NCI-H748 (cell line): ENCODE measurements at regions not wholly inside any gene's neighbourhood (a gene's known extent, or its start where the extent isn't known, plus 50 kb on each side); places are given as distances from the start of the nearest gene placed in this dataset.

Experiments used
- DNase-seq: peaks from one replicate; lab custom pipeline; 2025; ENCODE audit not compliant: unreplicated experiment; lab: John Stamatoyannopoulos, UW

- DNase-seq = no peak
These were observed 107.4 kb upstream of the TSPAN5 start for GRCh38 chr4:98765771-98766170.

- no peak for DNase-seq
These were observed 99.8 kb upstream of the TSPAN5 start for GRCh38 chr4:98758182-98758581.

- DNase-seq = no peak
These were observed 96.3 kb upstream of the TSPAN5 start for GRCh38 chr4:98754736-98755135.

GRCh38 chr4:98749206-98749605 lies 90.8 kb upstream of the TSPAN5 start:
- no peak for DNase-seq

- DNase-seq = no peak
These were observed 90.2 kb upstream of the TSPAN5 start for GRCh38 chr4:98748609-98749008.

- no peak for DNase-seq
These were observed 89.1 kb upstream of the TSPAN5 start for GRCh38 chr4:98747393-98748091.

- no peak for DNase-seq
These were observed 88.5 kb upstream of the TSPAN5 start for GRCh38 chr4:98746936-98747335.

GRCh38 chr4:98746530-98746929 lies 88.1 kb upstream of the TSPAN5 start:
- no peak for DNase-seq

GRCh38 chr4:98745366-98745765 lies 87.0 kb upstream of the TSPAN5 start:
- peak; percentile 12 for DNase-seq

GRCh38 chr4:98744372-98745150 lies 86.2 kb upstream of the TSPAN5 start:
- DNase-seq = no peak

GRCh38 chr4:98741952-98742351 lies 83.5 kb upstream of the TSPAN5 start:
- no peak for DNase-seq

- no peak for DNase-seq
These were observed 81.3 kb upstream of the TSPAN5 start for GRCh38 chr4:98739751-98740150.

GRCh38 chr4:98733601-98734000 lies 75.2 kb upstream of the TSPAN5 start:
- DNase-seq = no peak

GRCh38 chr4:98728871-98729270 lies 70.5 kb upstream of the TSPAN5 start:
- DNase-seq = no peak

GRCh38 chr4:98728433-98728832 lies 70.0 kb upstream of the TSPAN5 start:
- no peak for DNase-seq

- DNase-seq = no peak
These were observed 63.6 kb upstream of the TSPAN5 start for GRCh38 chr4:98722000-98722399.

GRCh38 chr4:98720871-98721480 lies 62.6 kb upstream of the TSPAN5 start:
- no peak for DNase-seq

GRCh38 chr4:98716796-98717195 lies 58.4 kb upstream of the TSPAN5 start:
- DNase-seq = no peak

GRCh38 chr4:98712607-98713006 lies 54.2 kb upstream of the TSPAN5 start:
- no peak for DNase-seq

GRCh38 chr4:98711526-98711925 lies 53.1 kb upstream of the TSPAN5 start:
- no peak for DNase-seq

- no peak for DNase-seq
These were observed 52.4 kb upstream of the TSPAN5 start for GRCh38 chr4:98710831-98711230.
